HUES64 (cell line): ENCODE measurements at regions not wholly inside any gene's neighbourhood (a gene's known extent, or its start where the extent isn't known, plus 50 kb on each side); places are given as distances from the start of the nearest gene placed in this dataset.

Experiments
- H3K27ac ChIP-seq: 2 replicates; pipeline ENCODE4 v1.7.0; 2013; ENCODE audit warnings: low read depth, low read length, inconsistent platforms
- H3K27me3 ChIP-seq: 2 replicates; pipeline ENCODE4 v1.6.1; 2013; ENCODE audit warnings: mild to moderate bottlenecking, low read length; ENCODE audit not compliant: insufficient read depth
- H3K36me3 ChIP-seq: 2 replicates; pipeline ENCODE4 v1.6.1; 2013; ENCODE audit warnings: mild to moderate bottlenecking, low read length; ENCODE audit not compliant: insufficient read depth
- H3K4me1 ChIP-seq: 2 replicates; pipeline ENCODE4 v1.6.1; 2013; ENCODE audit warnings: mild to moderate bottlenecking, low read length, moderate library complexity; ENCODE audit not compliant: insufficient read depth
- H3K4me3 ChIP-seq: 2 replicates; pipeline ENCODE4 v1.5.1; 2013; ENCODE audit warnings: mild to moderate bottlenecking, low read length, moderate library complexity
- H3K9ac ChIP-seq: 2 replicates; pipeline ENCODE4 v1.6.1; 2013; ENCODE audit warnings: mild to moderate bottlenecking, low read depth, low read length
- H3K9me3 ChIP-seq: 2 replicates; pipeline ENCODE4 v1.6.1; 2013; ENCODE audit warnings: low read depth, low read length; ENCODE audit not compliant: insufficient read depth
- WGBS: fragments of 150-250, 120-280 bp; methylation state at CpG from one replicate; pipeline ENCODE4 v1.1.7; 2013; ENCODE audit warnings: missing lambda C conversion rate; 5-methylcytosine and 5-hydroxymethylcytosine counted together

DNA sequence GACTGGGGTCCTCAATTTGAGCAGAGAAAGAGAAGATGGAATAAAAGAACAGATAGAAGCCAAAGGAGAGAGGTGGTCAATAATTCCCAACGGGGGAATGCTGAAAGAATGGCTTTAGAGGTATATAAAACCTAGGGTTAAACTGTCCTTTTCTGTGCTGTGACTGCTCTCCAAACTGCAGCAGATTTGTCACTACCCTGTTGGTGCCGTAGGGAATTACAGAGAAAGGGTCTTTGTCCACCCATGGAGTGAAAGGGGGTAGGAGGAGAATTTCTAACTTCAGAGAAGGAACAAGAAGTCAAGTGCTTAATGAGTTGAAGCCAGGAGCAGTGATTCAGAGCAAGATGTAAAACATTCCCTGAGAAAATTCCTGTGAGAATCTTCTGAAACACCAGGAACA is 486.5 kb downstream of the NUP35 start:
- no peak overlapping the region for H3K9ac ChIP-seq
- H3K27ac ChIP-seq = no peak overlapping the region
- H3K9me3 ChIP-seq = no peaks in the 10 kb centered on the region
- H3K4me3 ChIP-seq = no peak overlapping the region
- WGBS = 80% methylated on average over 2 of the region's 2 CpGs
- H3K36me3 ChIP-seq = no peaks in the 10 kb centered on the region
- no peaks in the 10 kb centered on the region for H3K27me3 ChIP-seq
- peaks cover 10% of the 10 kb centered on the region for H3K4me1 ChIP-seq

GRCh38 chr2:183614799-183615435 is 490.7 kb downstream of the NUP35 start:
- Histone ChIP-seq H3K9me3 (no peaks in the 10 kb centered on the region), H3K36me3 (no peaks in the 10 kb centered on the region), H3K4me1 (peaks cover 10% of the 10 kb centered on the region), H3K27ac (no peak overlapping the region), H3K27me3 (no peaks in the 10 kb centered on the region), H3K9ac (no peak overlapping the region), H3K4me3 (no peak overlapping the region)
- WGBS = 97% methylated on average over 3 of the region's 5 CpGs

DNA sequence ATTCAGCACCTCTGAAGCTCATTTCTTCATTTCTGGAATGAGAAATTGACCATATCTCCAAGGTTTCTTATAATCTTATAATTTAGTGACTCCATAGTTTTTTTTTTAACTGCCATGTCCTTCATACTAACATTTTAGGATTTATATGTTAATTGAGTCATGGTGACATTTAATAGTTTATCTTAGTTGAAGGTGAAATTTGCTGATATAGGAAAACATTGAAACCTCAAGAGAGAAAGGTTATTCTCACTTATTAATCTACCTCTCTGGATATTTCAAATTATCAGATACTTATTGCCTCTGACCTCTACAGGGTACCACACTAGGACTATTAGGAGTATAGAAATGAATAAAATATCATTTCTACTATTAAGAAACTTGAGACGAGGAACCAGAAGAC is 499.0 kb downstream of the NUP35 start:
- Histone ChIP-seq H3K9ac (no peak overlapping the region), H3K9me3 (no peaks in the 10 kb centered on the region), H3K4me3 (no peak overlapping the region), H3K27ac (no peak overlapping the region), H3K27me3 (no peaks in the 10 kb centered on the region), H3K4me1 (no peaks in the 10 kb centered on the region), H3K36me3 (no peaks in the 10 kb centered on the region)
- WGBS = no CpG with 5 or more reads among the region's 1 CpG

- H3K27me3 ChIP-seq = no peaks in the 10 kb centered on the region
- no peaks in the 10 kb centered on the region for H3K4me1 ChIP-seq
- no peak overlapping the region for H3K9ac ChIP-seq
- H3K4me3 ChIP-seq = no peak overlapping the region
- H3K36me3 ChIP-seq = no peaks in the 10 kb centered on the region
- H3K9me3 ChIP-seq = no peaks in the 10 kb centered on the region
- 90% methylated on average over 2 of the region's 2 CpGs for WGBS
- no peak overlapping the region for H3K27ac ChIP-seq
Measured at GRCh38 chr2:183630964-183631363, 506.7 kb downstream of the NUP35 start.

GRCh38 chr2:183656121-183656520 is 531.9 kb downstream of the NUP35 start:
- no peaks in the 10 kb centered on the region for H3K4me1 ChIP-seq
- H3K9ac ChIP-seq = no peak overlapping the region
- no peak overlapping the region for H3K4me3 ChIP-seq
- no peak overlapping the region for H3K27ac ChIP-seq
- H3K9me3 ChIP-seq = peaks cover 9% of the 10 kb centered on the region; the same call in 1 of the 2 replicates
- 95% methylated on average over 1 of the region's 1 CpG for WGBS
- no peaks in the 10 kb centered on the region for H3K27me3 ChIP-seq
- H3K36me3 ChIP-seq = no peaks in the 10 kb centered on the region

- Histone ChIP-seq H3K9ac (no peak overlapping the region), H3K36me3 (no peaks in the 10 kb centered on the region), H3K4me1 (peaks cover 25% of the 10 kb centered on the region; the same call in 1 of the 2 replicates), H3K4me3 (no peak overlapping the region), H3K9me3 (no peaks in the 10 kb centered on the region), H3K27me3 (no peaks in the 10 kb centered on the region), H3K27ac (no peak overlapping the region)
- 65% methylated on average over 2 of the region's 3 CpGs for WGBS
Measured at GRCh38 chr2:183665425-183665824, 541.2 kb downstream of the NUP35 start.

- Histone ChIP-seq H3K9ac (no peak overlapping the region), H3K36me3 (no peaks in the 10 kb centered on the region), H3K4me1 (peaks cover 25% of the 10 kb centered on the region; the same call in 1 of the 2 replicates), H3K4me3 (no peak overlapping the region), H3K9me3 (no peaks in the 10 kb centered on the region), H3K27me3 (no peaks in the 10 kb centered on the region), H3K27ac (no peak overlapping the region)
- 91% methylated on average over 1 of the region's 1 CpG for WGBS
Measured at GRCh38 chr2:183666031-183666430, 541.8 kb downstream of the NUP35 start.

DNA sequence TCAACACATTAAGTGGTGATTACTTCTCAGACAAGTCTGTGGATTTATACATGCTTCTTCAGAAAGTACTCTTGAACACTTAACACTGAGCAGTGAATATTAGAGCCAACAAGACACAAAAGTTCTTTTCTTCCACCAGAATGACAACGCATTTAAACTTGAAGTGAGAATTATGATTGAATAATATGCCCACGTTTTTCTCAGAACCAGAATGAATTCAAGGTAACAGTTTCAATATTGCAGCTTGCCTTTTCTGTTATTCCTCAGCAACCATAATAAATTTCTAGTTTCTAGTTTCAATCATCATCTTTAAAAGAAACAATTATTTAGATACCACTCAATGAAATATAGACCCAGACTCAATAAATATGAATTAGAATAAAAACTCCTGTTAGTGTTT is 547.0 kb downstream of the NUP35 start:
- Histone ChIP-seq H3K9ac (no peak overlapping the region), H3K4me3 (no peak overlapping the region), H3K36me3 (no peaks in the 10 kb centered on the region), H3K27ac (no peak overlapping the region), H3K4me1 (peaks cover 8% of the 10 kb centered on the region; the same call in 1 of the 2 replicates), H3K27me3 (no peaks in the 10 kb centered on the region; the same call in 1 of the 2 replicates), H3K9me3 (no peaks in the 10 kb centered on the region)
- WGBS = 100% methylated on average over 2 of the region's 2 CpGs

GRCh38 chr2:183678908-183679307 is 554.7 kb downstream of the NUP35 start:
- H3K9ac ChIP-seq = no peak overlapping the region
- H3K27me3 ChIP-seq = peaks cover 30% of the 10 kb centered on the region
- H3K9me3 ChIP-seq = no peaks in the 10 kb centered on the region
- peaks cover 5% of the 10 kb centered on the region for H3K4me1 ChIP-seq
- no peaks in the 10 kb centered on the region for H3K36me3 ChIP-seq
- 70% methylated on average over 5 of the region's 5 CpGs for WGBS
- no peak overlapping the region for H3K27ac ChIP-seq
- no peak overlapping the region for H3K4me3 ChIP-seq

DNA sequence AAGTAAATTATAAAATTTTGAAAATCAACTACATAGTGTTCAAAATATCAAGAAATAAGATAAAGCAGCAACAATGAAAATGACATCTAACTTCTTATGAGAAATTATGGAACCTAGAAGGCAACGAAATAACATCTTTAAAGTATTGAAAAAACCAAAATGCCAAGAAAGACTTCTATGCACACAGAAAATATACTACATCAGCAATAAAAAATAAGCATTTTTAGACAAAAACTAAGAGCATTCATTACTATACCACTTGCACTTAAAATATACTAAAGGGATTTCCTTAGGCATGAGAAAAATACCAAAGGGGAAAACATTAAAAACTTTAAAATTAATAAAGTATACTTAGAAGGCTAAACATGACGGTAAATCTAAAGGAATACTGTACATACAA is 556.3 kb downstream of the NUP35 start:
- H3K27me3 ChIP-seq = peaks cover 30% of the 10 kb centered on the region
- H3K9ac ChIP-seq = no peak overlapping the region
- no peak overlapping the region for H3K4me3 ChIP-seq
- WGBS = 88% methylated on average over 1 of the region's 2 CpGs
- no peak overlapping the region for H3K27ac ChIP-seq
- 0 out of 2 replicates have a peak, but pooled peaks cover 4% of the 10 kb centered on the region for H3K9me3 ChIP-seq
- H3K36me3 ChIP-seq = no peaks in the 10 kb centered on the region
- peaks cover 5% of the 10 kb centered on the region for H3K4me1 ChIP-seq

GRCh38 chr2:183684686-183685085 is 560.4 kb downstream of the NUP35 start:
- no CpG with 5 or more reads among the region's 2 CpGs for WGBS

DNA sequence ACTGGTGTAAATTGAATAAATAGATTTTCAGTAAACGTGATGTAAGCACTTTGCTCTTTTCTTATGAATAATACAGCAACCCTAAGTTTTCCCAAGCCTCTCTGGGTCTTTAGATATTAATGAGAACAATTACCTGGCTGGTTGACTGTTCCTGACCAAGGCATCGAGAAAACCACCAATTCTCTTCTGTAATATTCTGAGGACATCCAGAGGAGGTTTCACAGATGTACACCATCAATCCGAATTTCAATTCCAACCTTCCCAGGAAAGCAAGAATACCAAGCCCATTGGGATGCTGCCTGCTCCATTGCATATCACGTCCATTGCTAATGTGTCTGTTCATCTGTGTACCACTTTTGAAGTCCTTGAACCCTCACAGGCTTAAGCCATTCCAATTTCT is 571.8 kb downstream of the NUP35 start:
- Histone ChIP-seq H3K4me1 (no peaks in the 10 kb centered on the region), H3K9ac (no peak overlapping the region), H3K36me3 (no peaks in the 10 kb centered on the region), H3K9me3 (peaks cover 4% of the 10 kb centered on the region; the same call in 1 of the 2 replicates), H3K27ac (no peak overlapping the region), H3K27me3 (no peaks in the 10 kb centered on the region), H3K4me3 (no peak overlapping the region)
- WGBS = 88% methylated on average over 3 of the region's 4 CpGs

More at GRCh38 chr2:183684686-183685085, 560.4 kb downstream of the NUP35 start:
- H3K27me3 ChIP-seq = peaks cover 5% of the 10 kb centered on the region
- H3K4me3 ChIP-seq = no peak overlapping the region
- H3K9me3 ChIP-seq = 0 out of 2 replicates have a peak, but pooled peaks cover 4% of the 10 kb centered on the region
- H3K27ac ChIP-seq = no peak overlapping the region
- H3K9ac ChIP-seq = no peak overlapping the region
- no peaks in the 10 kb centered on the region for H3K4me1 ChIP-seq
- no peaks in the 10 kb centered on the region for H3K36me3 ChIP-seq
